ENCODE measurements at regions not wholly inside any gene's neighbourhood (a gene's known extent, or its start where the extent isn't known, plus 50 kb on each side); places are given as distances from the start of the nearest gene placed in this dataset.

GRCh38 chr1:198986442-198986841 lies 347.6 kb downstream of the PTPRC start:
- no peak for DNase-seq (ENCODE audit: low read depth)
- no peak for TF ChIP-seq CTCF (conservative IDR thresholded peaks at IDR 0.05; ENCODE audit: control insufficient read depth, insufficient read depth, low read depth, low read length)
- H3K4me3 ChIP-seq (ENCODE audit: control insufficient read depth, low read depth, low read length): no peak overlapping the region

GRCh38 chr1:199002661-199003060 lies 363.8 kb downstream of the PTPRC start:
- no peak for TF ChIP-seq CTCF (conservative IDR thresholded peaks at IDR 0.05; ENCODE audit: control insufficient read depth, insufficient read depth, low read depth, low read length)
- peak; percentile 11 for DNase-seq (ENCODE audit: low read depth)
- H3K4me3 ChIP-seq (ENCODE audit: control insufficient read depth, low read depth, low read length): no peak overlapping the region

DNA sequence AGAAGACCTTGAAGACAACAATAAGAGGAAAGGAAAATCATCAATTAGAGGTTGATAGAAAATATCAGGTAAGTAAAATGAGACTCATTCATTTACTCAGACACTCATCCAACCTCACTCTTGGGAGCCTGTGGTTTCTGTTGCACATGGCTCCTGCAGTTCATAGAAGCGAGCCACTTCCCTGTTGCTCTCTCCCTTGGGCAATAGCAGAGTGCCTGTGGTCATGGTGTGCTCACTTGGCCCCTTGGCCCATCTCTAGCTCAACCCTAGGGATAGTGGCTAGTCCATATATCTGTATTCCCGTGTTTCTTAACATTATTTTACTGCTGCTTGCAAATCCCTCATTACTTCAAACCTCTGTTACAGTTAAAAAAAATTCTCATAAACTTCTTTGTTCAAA lies 368.6 kb downstream of the PTPRC start:
- no peak for TF ChIP-seq CTCF (conservative IDR thresholded peaks at IDR 0.05; ENCODE audit: control insufficient read depth, insufficient read depth, low read depth, low read length)

DNA sequence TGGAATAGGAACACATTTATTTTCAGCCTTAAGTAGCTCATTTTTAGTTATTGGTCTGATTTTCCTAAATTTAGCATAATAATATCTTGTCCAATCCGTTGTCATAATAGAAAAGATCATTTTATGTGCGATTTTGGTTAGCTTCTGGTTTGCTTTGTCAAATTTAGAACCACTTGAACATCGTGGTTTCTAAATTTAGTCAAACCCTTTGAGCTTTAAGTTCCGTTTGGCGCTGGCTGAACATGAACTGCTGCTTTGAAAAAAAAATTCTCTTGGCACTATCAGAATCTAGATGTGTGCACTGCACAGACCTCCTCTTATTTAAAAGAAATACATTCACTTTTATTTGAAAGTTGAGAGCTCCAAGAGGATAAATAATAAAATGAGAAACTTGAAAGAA lies 370.6 kb downstream of the PTPRC start:
- no peak for TF ChIP-seq CTCF (conservative IDR thresholded peaks at IDR 0.05; ENCODE audit: control insufficient read depth, insufficient read depth, low read depth, low read length)
- no peak for DNase-seq (ENCODE audit: low read depth)
- no peak overlapping the region for H3K4me3 ChIP-seq (ENCODE audit: control insufficient read depth, low read depth, low read length)

More for the DNA sequence above, 368.6 kb downstream of the PTPRC start:
- peak; percentile 27 for DNase-seq (ENCODE audit: low read depth)
- no peak overlapping the region for H3K4me3 ChIP-seq (ENCODE audit: control insufficient read depth, low read depth, low read length)

- no peak for DNase-seq (ENCODE audit: low read depth)
- no peak overlapping the region for H3K4me3 ChIP-seq (ENCODE audit: control insufficient read depth, low read depth, low read length)
- no peak for TF ChIP-seq CTCF (conservative IDR thresholded peaks at IDR 0.05; ENCODE audit: control insufficient read depth, insufficient read depth, low read depth, low read length)
Observed at GRCh38 chr1:199010492-199010891, 371.7 kb downstream of the PTPRC start.

DNA sequence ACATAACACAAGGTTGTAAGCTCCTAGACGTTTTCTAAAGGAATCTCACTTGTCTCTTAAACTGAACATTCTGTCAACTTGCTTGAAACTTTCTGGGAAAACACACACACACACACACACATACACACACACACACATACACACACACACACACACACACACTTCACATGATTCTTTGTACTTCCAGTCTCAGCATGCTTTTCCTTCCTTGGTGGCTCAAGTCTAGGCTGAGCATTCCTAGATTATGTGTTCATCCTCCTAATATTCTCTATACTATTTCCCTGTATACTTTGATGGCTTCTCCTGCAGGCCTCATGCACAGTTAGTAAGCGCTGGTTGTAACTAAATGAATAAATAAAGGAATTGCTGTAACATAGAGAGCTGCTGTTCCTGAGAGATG lies 372.1 kb downstream of the PTPRC start:
- DNase-seq (ENCODE audit: low read depth): no peak
- no peak overlapping the region for H3K4me3 ChIP-seq (ENCODE audit: control insufficient read depth, low read depth, low read length)
- no peak for TF ChIP-seq CTCF (conservative IDR thresholded peaks at IDR 0.05; ENCODE audit: control insufficient read depth, insufficient read depth, low read depth, low read length)

DNA sequence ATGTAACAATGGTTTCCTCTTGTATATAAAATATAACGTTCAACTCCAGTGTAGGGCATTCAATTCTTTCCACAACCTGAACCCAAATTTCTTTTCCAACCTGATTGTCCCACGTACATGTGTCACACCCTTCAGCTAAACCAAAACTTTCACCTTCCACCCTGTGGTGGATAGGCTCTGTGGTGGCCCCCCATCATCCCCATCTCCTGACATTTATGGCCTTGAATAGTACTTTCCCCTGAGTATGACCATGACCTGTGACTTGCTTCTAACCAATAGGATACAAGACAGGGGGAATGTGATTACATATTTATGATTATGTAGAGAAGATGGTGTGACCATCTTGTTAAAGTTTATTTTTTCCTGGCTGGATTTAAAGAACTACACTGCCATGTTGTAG lies 377.0 kb downstream of the PTPRC start:
- no peak overlapping the region for H3K4me3 ChIP-seq (ENCODE audit: control insufficient read depth, low read depth, low read length)
- TF ChIP-seq CTCF (conservative IDR thresholded peaks at IDR 0.05; ENCODE audit: control insufficient read depth, insufficient read depth, low read depth, low read length): no peak
- DNase-seq (ENCODE audit: low read depth): no peak

Data from fibroblast of mammary gland (primary cell).